MCF 10A (cell line): ENCODE measurements at regions not wholly inside any gene's neighbourhood (a gene's known extent, or its start where the extent isn't known, plus 50 kb on each side); places are given as distances from the start of the nearest gene placed in this dataset.

Experiments used
- BruUV-seq: library from RNA; stranded (reverse); fragments of 400-500 nt; replicated peaks from 2 replicates; lab custom pipeline; 2021; lab: Mats Ljungman, UMichigan
- CTCF ChIA-PET: fragments of 300-600 bp; sonication (Branson Sonifier 250); formaldehyde crosslinking; extraction: SDS; loops from one replicate; lab custom pipeline; 2021; ENCODE audit warnings: antibody characterized with exemption, inconsistent platforms; lab: Yijun Ruan, JAX
- POLR2A ChIA-PET: fragments of 300-600, 350-650 bp; sonication (Branson Sonifier 250); formaldehyde crosslinking; extraction: SDS; loops from one replicate; lab custom pipeline; 2020; ENCODE audit warnings: antibody characterized with exemption, inconsistent platforms; lab: Yijun Ruan, JAX
- DNase-seq: peaks from one replicate; pipeline ENCODE4 v3.0.0-alpha.2; 2018; ENCODE audit not compliant: unreplicated experiment
- H3K27ac Mint-ChIP-seq: one replicate; pipeline ENCODE4 v1.8.0; 2022; ENCODE audit warnings: mild to moderate bottlenecking, low read depth, mixed read lengths; ENCODE audit not compliant: unreplicated experiment
- H3K27me3 Mint-ChIP-seq: one replicate; pipeline ENCODE4 v1.8.0; 2022; ENCODE audit warnings: mixed read lengths; ENCODE audit not compliant: insufficient read depth, unreplicated experiment
- H3K36me3 Mint-ChIP-seq: one replicate; pipeline ENCODE4 v1.8.0; 2022; ENCODE audit warnings: mild to moderate bottlenecking, moderate library complexity, mixed read lengths; ENCODE audit not compliant: insufficient read depth, unreplicated experiment
- H3K4me1 Mint-ChIP-seq: one replicate; pipeline ENCODE4 v1.8.0; 2022; ENCODE audit warnings: mixed read lengths; ENCODE audit not compliant: insufficient read depth, unreplicated experiment
- H3K4me3 Mint-ChIP-seq: one replicate; pipeline ENCODE4 v1.8.0; 2022; ENCODE audit warnings: mild to moderate bottlenecking, moderate library complexity, mixed read lengths; ENCODE audit not compliant: unreplicated experiment
- H3K9me3 Mint-ChIP-seq: one replicate; pipeline ENCODE4 v1.8.0; 2022; ENCODE audit warnings: mixed read lengths; ENCODE audit not compliant: unreplicated experiment
- CTCF ChIP-seq: fragments of 200-600 bp; IDR thresholded peaks from one replicate; pipeline ENCODE4 v1.8.0; 2022; ENCODE audit warnings: antibody characterized with exemption, mild to moderate bottlenecking; ENCODE audit not compliant: unreplicated experiment
- intact Hi-C: fragments of 100-400 bp; cut with micrococcal nuclease; formaldehyde crosslinking; loops from 2 replicates; pipeline ENCODE4 v1.14.1; 2022

- no TSS peak for BruUV-seq
- TF ChIP-seq CTCF: no peak
- CTCF ChIA-PET: interaction anchor here (0.5 to 0.6 kb wide), 3 partner anchors 9 to 453 kb away, joined by 3 read pairs; no protein-coding TSS in a partner anchor
- H3K36me3 Mint-ChIP-seq: no peaks in the 10 kb centered on the region
- no peaks in the 10 kb centered on the region for H3K27me3 Mint-ChIP-seq
- H3K27ac Mint-ChIP-seq: no peak overlapping the region
- H3K4me1 Mint-ChIP-seq: peaks cover 2% of the 10 kb centered on the region
- H3K4me3 Mint-ChIP-seq: no peak overlapping the region
- peaks cover 18% of the 10 kb centered on the region for H3K9me3 Mint-ChIP-seq
- POLR2A ChIA-PET: no interaction called here
- DNase-seq: no peak
- intact Hi-C loops: loop anchor here (5.0 kb wide), 1 partner anchor 143 kb away; no protein-coding TSS in a partner anchor
Observed at GRCh38 chr12:90129366-90130030, 420.9 kb upstream of the ATP2B1 start.

- Mint-ChIP-seq H3K9me3 (peaks cover 18% of the 10 kb centered on the region), H3K36me3 (no peaks in the 10 kb centered on the region), H3K4me1 (peaks cover 5% of the 10 kb centered on the region), H3K4me3 (no peak overlapping the region), H3K27ac (no peak overlapping the region), H3K27me3 (no peaks in the 10 kb centered on the region)
- no TSS peak for BruUV-seq
- ChIA-PET POLR2A (interaction anchor here (0.6 kb wide), 1 partner anchor 226 kb away, joined by 3 read pairs; no protein-coding TSS in a partner anchor), CTCF (interaction anchor here (0.6 kb wide), 2 partner anchors 21 to 803 kb away, joined by 3 read pairs; no protein-coding TSS in a partner anchor)
- intact Hi-C loops: loop anchor here (5.0 kb wide), 1 partner anchor 144 kb away; no protein-coding TSS in a partner anchor
- TF ChIP-seq CTCF: no peak
- DNase-seq: no peak
Observed at GRCh38 chr12:90128526-90128925, 419.9 kb upstream of the ATP2B1 start.

- intact Hi-C loops: loop anchor here (5.0 kb wide), 1 partner anchor 146 kb away; no protein-coding TSS in a partner anchor
- Mint-ChIP-seq H3K4me1 (peaks cover 5% of the 10 kb centered on the region), H3K36me3 (no peaks in the 10 kb centered on the region), H3K27ac (no peak overlapping the region), H3K4me3 (no peak overlapping the region), H3K9me3 (peaks cover 18% of the 10 kb centered on the region), H3K27me3 (no peaks in the 10 kb centered on the region)
- no peak for DNase-seq
- ChIA-PET POLR2A (no interaction called here), CTCF (interaction anchor here (0.6 kb wide), 1 partner anchor 175 kb away, joined by 3 read pairs; no protein-coding TSS in a partner anchor)
- TF ChIP-seq CTCF: no peak
- BruUV-seq: no TSS peak
Observed at GRCh38 chr12:90126125-90126524, 417.5 kb upstream of the ATP2B1 start.

GRCh38 chr12:90124914-90125313, 416.3 kb upstream of the ATP2B1 start:
- BruUV-seq: no TSS peak
- no peak overlapping the region for H3K4me3 Mint-ChIP-seq
- no peak for TF ChIP-seq CTCF
- H3K36me3 Mint-ChIP-seq: no peaks in the 10 kb centered on the region
- no peaks in the 10 kb centered on the region for H3K27me3 Mint-ChIP-seq
- intact Hi-C loops: loop anchor here (5.0 kb wide), 1 partner anchor 147 kb away; no protein-coding TSS in a partner anchor
- CTCF ChIA-PET: no interaction called here
- H3K9me3 Mint-ChIP-seq: peaks cover 25% of the 10 kb centered on the region
- peaks cover 5% of the 10 kb centered on the region for H3K4me1 Mint-ChIP-seq
- no peak for DNase-seq
- no peak overlapping the region for H3K27ac Mint-ChIP-seq
- POLR2A ChIA-PET: no interaction called here
